Stimulated activated CD8-positive, alpha-beta memory T cell treated with anti-CD3 and anti-CD28 coated beads, Interleukin-15, amount 100 ng/mL, for 24 hours (primary cell): ENCODE measurements at regions not wholly inside any gene's neighbourhood (a gene's known extent, or its start where the extent isn't known, plus 50 kb on each side); places are given as distances from the start of the nearest gene placed in this dataset.
"Not testable (repeated sequence)": the region's sequence is repeated elsewhere in the genome, so short reads cannot be mapped to it uniquely, and the experiment has no call there.

Experiments used
- DNase-seq: peaks from one replicate; pipeline ENCODE4 v3.0.0-alpha.2; 2020; ENCODE audit warnings: low read depth

- DNase-seq = no peak
Measured at GRCh38 chr13:18948664-18949488, 232.7 kb downstream of the TUBA3C start.

GRCh38 chr13:18948012-18948663 is 233.5 kb downstream of the TUBA3C start:
- DNase-seq = no peak

- DNase-seq = no peak
Measured at GRCh38 chr13:18947376-18947977, 234.1 kb downstream of the TUBA3C start.

GRCh38 chr13:18946738-18947137 is 234.9 kb downstream of the TUBA3C start:
- no peak for DNase-seq

- DNase-seq = no peak
Measured at GRCh38 chr13:18944501-18945068, 237.0 kb downstream of the TUBA3C start.

- DNase-seq = no peak
Measured at GRCh38 chr13:18943721-18944391, 237.8 kb downstream of the TUBA3C start.

- DNase-seq = no peak
Measured at GRCh38 chr13:18943273-18943672, 238.4 kb downstream of the TUBA3C start.

- DNase-seq = no peak
Measured at GRCh38 chr13:18936104-18936503, 245.5 kb downstream of the TUBA3C start.

- no peak for DNase-seq
Measured at GRCh38 chr13:18921063-18921462, 260.6 kb downstream of the TUBA3C start.

- not testable (repeated sequence) for DNase-seq
Measured at GRCh38 chr13:18905096-18905495, 276.5 kb downstream of the TUBA3C start.

- not testable (repeated sequence) for DNase-seq
Measured at GRCh38 chr13:18895411-18895810, 286.2 kb downstream of the TUBA3C start.

- DNase-seq = not testable (repeated sequence)
Measured at GRCh38 chr13:18891242-18891641, 290.4 kb downstream of the TUBA3C start.

GRCh38 chr13:18874875-18875789 is 306.5 kb downstream of the TUBA3C start:
- not testable (repeated sequence) for DNase-seq

- not testable (repeated sequence) for DNase-seq
Measured at GRCh38 chr13:18870557-18870956, 311.1 kb downstream of the TUBA3C start.

- not testable (repeated sequence) for DNase-seq
Measured at GRCh38 chr13:18869365-18869764, 312.3 kb downstream of the TUBA3C start.

- DNase-seq = not testable (repeated sequence)
Measured at GRCh38 chr13:18837986-18838629, 343.5 kb downstream of the TUBA3C start.

GRCh38 chr13:18837179-18837745 is 344.4 kb downstream of the TUBA3C start:
- DNase-seq = not testable (repeated sequence)

- DNase-seq = not testable (repeated sequence)
Measured at GRCh38 chr13:18836371-18837178, 345.0 kb downstream of the TUBA3C start.

- DNase-seq = not testable (repeated sequence)
Measured at GRCh38 chr13:18835754-18836153, 345.9 kb downstream of the TUBA3C start.
